SIG-M5 treated with dmso at 0.1 percent for 504 hours (cell line): ENCODE measurements at regions not wholly inside any gene's neighbourhood (a gene's known extent, or its start where the extent isn't known, plus 50 kb on each side); places are given as distances from the start of the nearest gene placed in this dataset.
"Not testable (repeated sequence)": the region's sequence is repeated elsewhere in the genome, so short reads cannot be mapped to it uniquely, and the experiment has no call there.

Source experiments
- DNase-seq: peaks from one replicate; lab custom pipeline; 2025; ENCODE audit not compliant: unreplicated experiment; lab: John Stamatoyannopoulos, UW

DNA sequence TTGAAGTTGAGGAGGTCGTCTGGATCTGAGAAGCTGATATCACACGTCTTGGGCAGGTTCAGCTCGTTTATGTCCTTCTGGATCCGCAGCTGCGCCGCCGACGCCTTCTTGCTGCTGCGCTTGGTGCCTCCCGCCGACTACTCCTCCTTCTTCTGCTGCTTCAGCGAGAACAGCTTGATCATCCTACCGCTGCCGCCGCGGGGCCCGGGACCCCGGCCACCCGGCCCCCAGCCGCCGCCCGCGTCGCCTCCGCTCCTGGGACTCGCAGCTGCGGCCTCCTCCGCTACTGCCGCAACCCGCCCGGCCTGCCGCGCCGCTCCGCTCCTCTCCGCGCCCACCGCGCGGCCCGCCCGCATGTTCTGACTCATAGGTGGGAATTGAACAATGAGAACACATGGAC, 1710.6 kb downstream of the TP53TG3F start:
- not testable (repeated sequence) for DNase-seq

DNA sequence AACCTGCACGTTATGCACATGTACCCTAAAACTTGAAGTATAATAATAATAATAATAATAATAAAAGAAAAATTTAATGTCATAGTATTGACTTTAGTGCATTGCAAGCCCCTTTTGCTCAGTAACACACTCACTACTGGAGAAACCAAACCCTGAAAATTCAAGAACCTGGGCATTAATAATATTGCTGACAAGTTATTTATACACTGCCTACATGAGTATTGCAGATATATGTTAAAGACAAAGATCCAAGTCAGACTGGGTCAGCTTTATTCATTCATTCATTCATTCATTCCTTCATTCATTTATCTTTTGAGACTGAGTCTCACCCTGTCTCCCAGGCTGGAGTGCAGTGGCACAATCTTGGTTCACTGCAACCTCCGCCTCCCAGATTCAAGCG, 1711.2 kb downstream of the TP53TG3F start:
- DNase-seq = no peak

DNA sequence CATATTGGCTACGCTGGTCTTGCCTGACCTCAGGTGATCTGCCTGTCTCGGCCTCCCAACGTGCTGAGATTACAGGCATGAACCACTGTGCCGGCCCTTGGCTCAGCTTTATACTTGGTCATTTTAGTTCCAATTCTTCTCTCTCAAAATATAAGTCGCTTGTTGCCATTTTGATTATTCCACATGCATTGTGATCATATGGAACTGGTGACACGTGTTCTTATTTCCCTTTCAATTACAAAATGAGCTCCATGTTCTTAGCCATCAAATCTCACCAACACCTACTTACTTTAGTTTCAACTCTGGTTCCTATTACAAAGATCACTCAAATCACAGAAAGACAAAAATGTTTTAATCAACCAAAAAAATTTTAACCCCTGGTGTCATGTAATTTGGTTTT, 1711.7 kb downstream of the TP53TG3F start:
- no peak for DNase-seq

DNA sequence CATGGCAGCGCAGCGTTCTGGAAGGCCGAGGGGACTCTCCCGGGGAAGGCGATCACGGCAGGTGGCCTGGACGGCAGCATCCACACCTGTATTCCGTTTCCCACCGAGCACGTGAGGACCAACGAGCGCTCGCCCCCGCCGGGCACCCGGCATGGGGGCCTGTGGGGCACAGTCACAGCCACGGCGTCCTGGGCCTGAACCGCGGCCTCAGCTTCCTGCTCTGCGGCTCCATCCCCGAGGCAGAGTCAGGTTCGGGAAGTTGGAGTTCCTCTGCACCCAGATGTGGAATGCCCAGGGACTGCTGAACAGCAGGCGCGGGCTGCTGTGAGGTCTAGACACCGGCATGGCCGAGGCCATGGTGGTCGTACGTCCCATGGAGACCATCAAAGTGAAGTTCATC, 1713.9 kb downstream of the TP53TG3F start:
- no peak for DNase-seq

DNA sequence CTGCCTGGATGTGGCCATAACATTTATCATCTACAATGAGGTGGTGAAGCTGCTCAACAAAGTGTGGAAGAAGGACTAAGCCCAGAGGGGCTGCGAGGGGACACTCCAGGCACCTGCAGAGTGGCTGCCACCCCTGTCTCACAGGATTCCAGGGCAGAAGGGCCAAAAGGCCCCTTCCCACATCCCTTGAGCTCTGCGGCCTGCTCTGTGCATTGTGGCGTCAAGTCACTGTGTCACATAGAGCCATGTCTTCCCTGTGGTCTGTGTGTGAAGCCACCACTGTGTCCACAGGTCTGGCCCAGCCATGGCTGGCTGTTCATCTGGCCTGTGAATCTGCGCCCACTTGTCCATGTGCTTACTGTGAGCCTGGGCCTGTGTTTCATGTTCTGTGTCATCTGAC, 1714.6 kb downstream of the TP53TG3F start:
- no peak for DNase-seq

DNA sequence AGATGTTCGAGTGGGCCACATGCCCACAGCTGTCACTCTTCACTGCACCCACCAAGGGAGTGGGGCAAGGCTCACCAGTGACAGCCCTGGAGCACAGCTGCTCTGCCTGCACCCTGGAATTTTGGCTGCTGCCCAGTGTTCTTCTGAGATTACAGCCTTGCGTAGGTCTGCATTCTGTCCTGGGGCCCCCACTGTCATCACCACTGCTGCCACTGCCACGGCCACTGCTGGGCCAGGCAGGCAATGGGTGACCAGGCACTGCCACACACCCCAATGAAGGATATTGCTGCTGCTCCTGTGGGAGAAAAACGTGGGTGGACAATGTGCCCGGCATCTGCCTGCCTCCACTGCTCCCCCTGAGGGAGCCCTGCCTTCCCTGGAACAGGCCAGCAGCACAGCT, 1717.0 kb downstream of the TP53TG3F start:
- DNase-seq = no peak

DNA sequence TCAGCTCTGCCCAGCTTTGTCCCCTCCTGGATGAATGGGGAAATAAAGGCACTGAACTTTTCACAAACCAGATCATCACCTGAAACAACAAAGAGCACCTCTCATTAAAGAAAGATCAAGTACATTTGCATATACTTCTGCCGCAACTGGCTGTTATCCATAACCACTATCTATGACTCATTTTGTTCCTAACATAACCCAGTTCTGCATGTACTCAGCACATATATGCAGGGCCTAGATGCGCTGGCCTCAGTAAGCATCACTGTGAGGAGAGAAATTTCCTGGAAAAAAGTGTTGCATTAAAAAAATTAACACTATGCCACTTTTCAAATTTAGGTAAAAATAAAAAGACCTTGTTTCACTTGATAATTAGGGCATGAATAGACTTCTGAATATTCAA, 1718.4 kb downstream of the TP53TG3F start:
- no peak for DNase-seq

DNA sequence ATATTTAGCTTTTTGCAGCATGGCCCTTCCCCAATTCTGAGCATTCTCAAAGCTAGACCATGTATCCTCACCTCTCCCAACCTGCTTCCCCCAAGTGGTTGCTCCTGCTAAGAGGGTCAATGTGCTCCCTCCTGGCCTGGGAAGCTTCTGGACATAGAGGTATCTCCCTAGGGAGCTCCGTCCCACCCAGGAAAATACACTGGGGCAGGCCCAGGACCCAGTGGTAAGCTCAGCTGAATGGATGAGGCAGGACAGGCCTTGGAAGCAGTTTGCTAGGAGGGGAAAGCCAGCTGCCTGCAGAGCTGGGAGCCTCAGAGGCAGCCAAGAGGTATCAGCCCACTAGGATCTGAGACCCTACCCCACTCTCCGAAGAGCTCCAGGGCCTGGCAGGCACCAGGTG, 1721.6 kb downstream of the TP53TG3F start:
- no peak for DNase-seq

DNA sequence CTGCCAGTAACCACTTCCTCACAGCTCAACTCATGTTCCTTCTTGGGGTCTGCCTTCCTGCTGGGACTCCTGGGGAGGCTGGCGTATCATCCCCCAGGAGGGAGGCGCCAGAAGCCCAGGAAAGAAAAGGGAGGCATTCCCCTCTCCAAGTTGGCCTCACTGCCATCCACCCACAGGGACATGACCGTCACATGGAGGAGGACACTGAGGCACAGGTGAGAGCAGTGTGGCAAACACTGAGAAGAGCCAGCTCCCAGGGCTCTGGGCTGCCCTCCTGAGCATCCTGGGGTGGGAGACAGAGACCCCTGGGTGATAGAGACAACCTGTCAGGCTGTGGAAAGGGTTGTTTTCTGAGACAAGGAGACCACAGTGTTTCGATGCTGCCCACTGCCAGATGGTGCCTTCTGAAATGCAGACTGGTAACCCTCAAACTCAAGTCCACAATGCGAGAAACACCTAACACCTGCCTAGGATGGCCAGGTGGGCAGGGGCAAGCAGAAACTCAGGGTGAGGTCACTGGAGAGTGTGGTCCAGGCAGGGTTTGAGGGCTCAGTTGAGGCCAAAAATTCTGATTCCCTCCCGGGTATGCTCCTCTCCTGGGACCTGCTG, 1722.1 kb downstream of the TP53TG3F start:
- no peak for DNase-seq

DNA sequence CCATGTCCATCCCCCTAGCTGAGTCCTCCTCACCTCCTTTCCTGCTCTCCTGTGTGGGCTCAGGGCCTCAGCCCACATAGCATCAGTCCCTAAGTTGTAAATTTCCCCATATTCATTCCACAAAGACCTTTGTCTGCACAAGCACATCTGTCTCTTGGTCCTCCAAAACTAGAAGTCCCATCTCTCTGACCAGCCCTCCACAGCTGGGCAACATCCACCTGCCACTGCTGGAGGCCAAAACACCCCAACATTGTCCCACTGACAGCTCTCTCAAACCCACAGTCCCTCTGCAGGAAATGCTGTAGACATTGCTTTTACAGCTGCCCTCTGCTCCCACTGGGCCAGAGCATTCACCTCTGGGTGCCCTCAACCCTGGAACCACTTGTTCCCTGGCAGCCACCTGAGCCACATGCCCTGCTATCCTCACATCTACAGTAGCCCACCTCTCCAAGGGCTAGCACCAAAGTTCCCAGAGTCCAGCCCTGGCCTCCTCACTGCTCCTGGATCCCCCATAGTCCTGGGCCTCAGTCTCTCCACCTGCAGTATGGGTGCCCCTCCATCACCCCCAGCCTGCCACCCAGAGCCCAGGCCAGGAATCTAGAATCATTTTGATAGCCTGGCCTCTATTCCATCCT, 1722.7 kb downstream of the TP53TG3F start:
- no peak for DNase-seq

DNA sequence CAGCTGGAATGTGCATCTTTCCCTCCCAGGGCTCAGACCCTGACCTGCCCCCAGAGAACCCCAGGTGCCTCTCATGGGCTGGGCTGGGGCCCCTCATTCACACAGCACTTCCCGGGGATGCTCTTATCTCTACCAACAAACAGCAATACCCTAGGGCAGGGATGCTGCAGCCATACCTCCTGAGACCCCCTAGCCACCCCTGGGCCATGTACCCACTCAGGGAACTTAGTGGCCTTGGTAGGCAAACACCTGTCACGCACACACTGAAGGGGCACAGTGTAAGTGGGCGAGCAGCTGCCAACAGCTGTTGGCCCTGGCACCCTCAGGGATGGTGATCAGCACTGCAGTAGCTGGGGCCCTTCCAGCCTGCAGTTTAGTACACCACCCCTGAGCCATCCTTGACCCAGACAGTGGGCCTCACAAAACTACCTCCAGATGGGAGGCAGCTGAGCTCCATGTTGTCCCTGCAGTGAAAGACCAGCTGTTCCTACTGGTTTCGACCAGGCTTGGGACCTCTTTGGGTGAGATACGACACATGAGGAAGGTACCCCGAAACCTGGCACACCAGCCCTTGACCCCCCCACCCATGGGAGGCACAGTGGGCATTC, 1723.6 kb downstream of the TP53TG3F start:
- no peak for DNase-seq

DNA sequence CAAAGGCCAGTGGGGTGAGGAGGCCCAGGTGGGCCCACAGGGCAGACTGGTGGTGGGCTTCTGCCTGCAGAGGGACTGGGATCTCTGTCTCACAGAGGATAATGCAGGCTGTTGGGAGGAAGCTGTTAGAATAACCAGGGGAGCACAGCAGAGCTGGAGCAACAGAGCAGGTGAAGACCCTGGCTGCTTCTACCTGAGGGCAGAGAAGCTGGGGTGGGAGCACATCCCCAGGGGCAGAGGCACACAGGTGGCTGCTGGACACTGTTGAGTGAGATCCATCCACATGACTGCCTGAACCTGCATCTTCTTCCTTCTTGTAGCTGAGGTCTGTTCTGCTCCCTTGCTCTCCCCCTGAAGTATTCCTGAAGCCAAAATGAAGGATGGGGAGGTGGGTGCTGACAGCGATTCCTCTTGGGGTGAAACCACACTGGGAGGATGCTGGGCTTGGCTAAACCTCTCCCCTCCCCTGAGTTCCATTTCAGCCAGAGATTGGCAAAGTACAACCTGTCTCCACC, 1725.0 kb downstream of the TP53TG3F start:
- no peak for DNase-seq

DNA sequence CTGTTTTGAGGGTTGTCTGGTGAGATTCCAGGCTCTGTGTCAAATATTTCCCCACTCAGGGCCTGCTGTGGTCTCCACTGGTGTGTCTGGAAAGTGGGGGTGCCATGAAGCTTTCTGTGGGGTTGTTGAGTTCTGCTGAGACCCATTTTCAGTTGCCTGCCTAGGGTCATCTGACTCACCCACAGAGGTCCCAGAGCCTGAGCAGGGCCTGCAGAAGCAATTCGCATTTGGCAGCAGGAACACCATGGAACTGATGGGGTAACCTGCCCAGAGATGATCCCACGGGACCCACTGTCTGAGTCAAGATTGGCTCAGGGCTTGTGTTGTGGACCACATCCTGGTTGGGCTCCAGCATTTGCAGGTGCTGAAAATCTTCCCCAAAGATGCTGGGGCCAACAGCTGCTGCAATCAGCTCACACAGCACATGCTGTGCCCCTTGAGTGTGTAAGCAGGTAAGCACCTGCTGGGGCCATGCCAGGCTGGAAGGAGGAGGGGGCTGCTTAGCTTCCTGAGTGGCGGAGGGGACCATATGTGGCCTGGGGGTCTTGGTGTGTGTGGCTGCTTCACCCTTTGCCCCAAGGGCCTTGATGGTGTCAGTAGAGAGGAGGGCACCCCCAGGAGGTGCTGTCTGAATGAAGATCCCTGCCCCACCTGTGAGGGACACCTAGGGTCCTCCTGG, 1726.1 kb downstream of the TP53TG3F start:
- no peak for DNase-seq

DNA sequence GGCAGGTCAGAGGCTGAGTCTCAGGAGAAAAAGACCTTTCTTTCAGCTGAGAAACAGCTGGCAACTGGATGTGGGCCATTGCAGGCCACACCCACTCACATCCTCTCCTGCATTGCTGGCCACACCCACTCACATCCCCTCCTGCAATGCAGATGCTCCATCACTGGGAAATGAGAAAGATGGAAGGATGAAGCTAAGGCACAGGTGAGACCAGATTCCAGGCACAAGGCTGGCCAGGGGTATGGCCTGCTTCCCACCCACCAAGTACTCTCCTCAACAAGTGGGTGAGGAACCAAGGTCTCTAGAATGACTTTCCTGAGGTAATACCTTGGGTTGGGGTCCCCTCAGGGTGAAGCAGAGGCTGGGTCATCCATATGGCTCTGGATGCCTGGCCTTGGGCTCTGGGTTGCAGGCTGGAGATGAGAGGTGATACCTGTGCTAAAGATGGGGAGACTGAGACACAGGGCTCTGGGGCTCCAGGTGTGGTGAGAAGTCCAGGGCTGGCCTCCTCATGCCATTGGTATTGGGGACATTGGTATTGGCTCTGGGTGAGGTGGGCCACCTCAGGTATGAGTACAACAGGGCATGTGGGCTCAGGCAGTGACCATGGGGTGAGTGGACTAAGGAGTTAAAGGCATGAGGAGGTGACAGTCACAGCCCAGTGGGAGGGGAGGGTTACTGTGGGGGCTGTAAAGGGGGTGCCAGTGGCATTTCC, 1726.8 kb downstream of the TP53TG3F start:
- no peak for DNase-seq

DNA sequence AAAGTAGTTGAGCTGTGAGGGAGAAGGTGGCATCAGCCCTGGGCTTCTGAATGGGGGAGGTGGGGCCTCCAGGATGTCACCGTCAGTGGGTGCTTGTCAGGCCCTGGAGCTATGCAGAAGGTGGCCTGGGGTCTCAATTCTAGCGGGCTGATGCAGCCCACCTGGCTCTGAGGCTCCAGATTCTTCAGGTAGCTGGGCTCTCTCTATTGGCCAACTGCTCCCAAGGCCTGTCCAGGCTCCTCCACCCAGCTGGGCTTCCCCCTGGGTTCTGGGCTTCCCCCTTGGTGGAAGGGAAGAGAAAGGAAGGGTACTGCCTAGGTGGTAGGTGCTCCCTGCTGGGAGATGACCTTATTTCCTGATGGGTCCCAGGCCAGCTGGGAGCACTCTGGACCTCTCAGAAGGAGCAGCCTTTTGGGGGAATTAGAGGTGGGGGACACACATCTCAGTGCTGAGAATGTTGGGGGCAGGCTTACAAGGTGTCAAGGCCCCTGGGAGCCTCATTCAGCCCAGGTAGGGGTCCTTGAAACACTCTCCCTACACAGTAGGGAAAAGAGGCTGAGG, 1728.3 kb downstream of the TP53TG3F start:
- DNase-seq = no peak

DNA sequence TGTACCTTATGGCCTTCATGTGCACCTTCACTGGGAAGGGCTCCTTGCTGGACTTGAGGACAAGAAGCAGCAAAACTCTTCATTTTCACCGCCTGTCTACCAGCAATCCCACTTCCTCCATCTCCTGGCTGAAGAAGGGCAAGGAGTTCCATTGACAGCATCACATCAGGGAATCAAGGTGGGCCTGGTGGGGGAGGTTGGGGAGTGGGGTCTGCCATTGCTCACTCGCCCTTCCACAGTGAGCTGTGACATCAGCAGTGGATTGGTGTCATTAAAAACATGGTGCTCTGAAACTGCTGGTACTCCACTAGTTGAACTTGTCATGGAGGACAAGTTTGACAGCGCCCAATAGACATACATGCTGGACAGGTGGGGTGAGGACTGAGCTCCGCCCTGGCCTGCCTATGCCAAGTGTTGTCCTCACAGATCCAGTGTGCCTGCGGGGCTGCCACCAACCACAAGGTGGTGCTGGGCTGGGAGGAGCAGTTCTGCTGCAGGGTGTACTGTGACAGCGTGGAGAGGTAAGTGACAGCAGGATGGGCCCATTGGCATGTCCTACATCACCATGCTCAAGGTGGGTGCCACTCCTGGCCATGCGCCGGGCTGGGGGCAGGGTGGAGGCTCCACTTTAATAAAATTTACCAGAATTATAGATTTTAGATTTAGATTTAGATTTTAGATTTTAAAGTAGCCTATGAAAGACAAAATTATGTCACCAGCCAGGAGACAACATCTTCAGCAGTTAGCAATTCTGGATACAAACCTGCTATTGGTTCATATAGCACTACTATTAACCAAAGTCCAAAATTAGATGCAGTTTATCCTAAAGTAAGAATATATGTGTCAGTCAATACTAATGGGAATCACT, 1729.1 kb downstream of the TP53TG3F start:
- DNase-seq = no peak

DNA sequence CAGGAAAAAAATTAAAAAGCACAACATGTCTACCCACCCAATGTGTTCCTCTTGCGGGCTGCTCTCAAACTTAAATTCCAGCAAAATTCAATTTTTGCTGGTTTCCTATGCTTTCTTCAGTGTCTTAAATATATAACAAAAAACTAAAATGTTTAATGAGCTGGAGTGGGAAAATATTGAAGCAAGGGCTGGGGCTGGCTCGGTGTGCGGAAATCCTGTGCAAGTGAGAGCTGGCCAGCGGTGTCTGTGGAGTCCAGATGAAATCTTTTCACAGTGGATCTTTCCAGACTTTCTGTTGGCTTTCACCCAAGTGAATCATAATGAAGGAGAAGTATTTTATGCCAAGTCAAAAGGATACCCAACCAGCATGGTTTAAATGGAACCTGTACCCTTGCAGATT, 1733.6 kb downstream of the TP53TG3F start:
- no peak for DNase-seq

DNA sequence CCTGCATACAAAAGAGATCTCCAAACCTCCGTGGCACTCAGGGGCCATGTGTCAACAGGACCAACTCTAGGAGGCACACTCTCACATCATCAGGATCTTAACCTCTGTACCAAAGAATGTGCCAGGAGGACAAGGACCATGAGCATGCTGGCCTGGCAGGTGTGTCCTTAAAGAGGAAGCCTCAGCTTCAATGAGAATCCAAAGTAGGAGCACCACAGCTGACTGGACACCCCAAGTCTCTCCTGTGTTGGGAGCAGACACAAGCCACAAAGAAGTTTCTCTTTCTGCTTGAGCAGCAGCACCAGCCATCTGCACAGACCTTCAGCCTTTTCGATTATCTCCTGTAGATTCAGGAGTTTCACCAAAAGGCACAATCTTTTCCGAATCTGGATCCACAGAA, 1734.5 kb downstream of the TP53TG3F start:
- DNase-seq = no peak

DNA sequence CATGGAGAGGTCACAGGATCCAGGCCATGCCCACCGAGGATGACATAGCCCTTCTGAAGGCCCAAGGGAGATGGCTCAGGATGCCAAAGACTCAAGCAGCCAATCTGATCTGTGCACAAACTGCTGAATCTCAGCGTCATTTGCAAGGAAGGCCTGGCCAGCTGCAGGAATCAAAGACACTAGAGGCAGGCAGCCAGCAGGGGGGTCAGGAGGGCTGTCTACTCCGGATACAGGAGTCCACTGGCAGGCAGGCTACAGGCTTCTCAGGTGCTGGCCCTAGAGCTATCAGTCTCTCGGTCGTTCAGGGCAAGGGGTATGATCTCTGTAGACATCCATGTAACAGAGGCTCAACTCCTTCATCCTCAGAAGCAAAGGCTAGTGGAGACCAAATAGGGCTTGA, 1735.3 kb downstream of the TP53TG3F start:
- no peak for DNase-seq
